Endothelial cell of umbilical vein (primary cell): ENCODE measurements at regions not wholly inside any gene's neighbourhood (a gene's known extent, or its start where the extent isn't known, plus 50 kb on each side); places are given as distances from the start of the nearest gene placed in this dataset.

Source experiments
- BruUV-seq: library from RNA; stranded (reverse); fragments of 400-500 nt; replicated peaks from 2 replicates; lab custom pipeline; 2021; lab: Mats Ljungman, UMichigan
- CTCF ChIA-PET: fragments of 300-600, 350-600 bp; sonication (Branson Sonifier 250); formaldehyde crosslinking; loops from one replicate; lab custom pipeline; 2021; ENCODE audit warnings: antibody characterized with exemption, inconsistent platforms; lab: Charles Lee
- POLR2A ChIA-PET: fragments of 300-600, 350-600 bp; sonication (Branson Sonifier 250); formaldehyde crosslinking; loops from one replicate; lab custom pipeline; 2021; ENCODE audit warnings: antibody characterized with exemption, inconsistent platforms; lab: Charles Lee
- DNase-seq: peaks from one replicate; pipeline ENCODE4 v3.0.0-alpha.2; 2011; ENCODE audit warnings: low read depth, low spot score
- FAIRE-seq: peaks from 2 replicates; lab custom pipeline; 2011; peaks lifted over from hg19 to GRCh38; lab: Jason Lieb, UNC
- H2AFZ ChIP-seq: 2 replicates; pipeline ENCODE4 v1.6.0; 2012; ENCODE audit warnings: low read depth, low read length, control low read depth, inconsistent platforms
- H3K27ac ChIP-seq: 2 replicates; pipeline ENCODE4 v1.5.1; 2011; ENCODE audit warnings: low read depth, mild to moderate bottlenecking, control low read depth, low read length, moderate library complexity; ENCODE audit not compliant: insufficient read depth
- H3K27me3 ChIP-seq, 2 experiments: 2 replicates each; pipeline versions ENCODE4 v1.6.0 to v1.6.1; 2011; ENCODE audit warnings: low read length in 2 of 2, mixed read lengths in 1 of 2; ENCODE audit not compliant: control insufficient read depth in 2 of 2, insufficient read depth in 2 of 2
- H3K36me3 ChIP-seq, 2 experiments: 2 replicates in 1 of 2; 3 replicates in 1 of 2; pipeline ENCODE4 v1.5.1; 2011; ENCODE audit warnings: low read length in 2 of 2, mild to moderate bottlenecking in 1 of 2, moderate library complexity in 1 of 2; ENCODE audit not compliant: control insufficient read depth in 2 of 2, insufficient read depth in 2 of 2; ENCODE audit errors: extremely low read depth in 1 of 2
- H3K4me1 ChIP-seq: 3 replicates; pipeline ENCODE4 v1.5.1; 2011; ENCODE audit warnings: mild to moderate bottlenecking, low read length; ENCODE audit not compliant: control insufficient read depth, insufficient read depth; ENCODE audit errors: extremely low read depth
- H3K4me2 ChIP-seq: 2 replicates; pipeline ENCODE4 v1.6.1; 2011; ENCODE audit warnings: low read length, control low read depth, mixed read lengths; ENCODE audit not compliant: insufficient read depth
- H3K4me3 ChIP-seq, 3 experiments: fragments of 200-600 bp in 1 of 3; sonication (generic), shearing (Covaris generic) in 1 of 3; replicated peaks in 1 of 3; 2 replicates each; pipeline ENCODE4 v1.5.1; 2011 to 2016; ENCODE audit warnings: control low read depth in 3 of 3, low read length in 3 of 3, mild to moderate bottlenecking in 2 of 3, inconsistent platforms in 1 of 3, low read depth in 1 of 3, moderate library complexity in 1 of 3; ENCODE audit not compliant: insufficient read depth in 1 of 3
- H3K79me2 ChIP-seq: 2 replicates; pipeline ENCODE4 v1.6.0; 2012; ENCODE audit warnings: low read length, inconsistent platforms; ENCODE audit not compliant: control insufficient read depth, insufficient read depth
- H3K9ac ChIP-seq: replicated peaks from 2 replicates; pipeline ENCODE3; 2011; ENCODE audit warnings: low read length, control low read depth; ENCODE audit not compliant: insufficient read depth; ENCODE audit errors: extremely low read depth
- H3K9me1 ChIP-seq: replicated peaks from 3 replicates; pipeline ENCODE4 v1.6.0; 2011; ENCODE audit warnings: mild to moderate bottlenecking, low read length; ENCODE audit not compliant: control insufficient read depth, insufficient read depth; ENCODE audit errors: extremely low read depth
- H3K9me3 ChIP-seq: replicated peaks from 2 replicates; pipeline ENCODE4 v1.5.1; 2012; ENCODE audit warnings: low read length, inconsistent platforms; ENCODE audit not compliant: control insufficient read depth, insufficient read depth
- H4K20me1 ChIP-seq: replicated peaks from 2 replicates; pipeline ENCODE3; 2011; ENCODE audit warnings: mild to moderate bottlenecking, low read length; ENCODE audit not compliant: control insufficient read depth, insufficient read depth; ENCODE audit errors: extremely low read depth
- EZH2 ChIP-seq: IDR thresholded peaks from 2 replicates; pipeline ENCODE4 v1.6.1; 2012; ENCODE audit warnings: borderline replicate concordance, low read depth, mild to moderate bottlenecking, moderate library complexity, low read length, inconsistent platforms; ENCODE audit not compliant: severe bottlenecking
- FOS ChIP-seq: IDR thresholded peaks from 2 replicates; pipeline ENCODE4 v1.6.1; 2011; ENCODE audit warnings: mild to moderate bottlenecking, low read length, moderate library complexity, borderline replicate concordance; ENCODE audit not compliant: insufficient read depth
- GATA2 ChIP-seq: IDR thresholded peaks from 2 replicates; pipeline ENCODE4 v1.7.0; 2011; ENCODE audit warnings: low read depth, mild to moderate bottlenecking, moderate library complexity, mixed read lengths, low read length; ENCODE audit not compliant: insufficient read length, insufficient read depth
- JUN ChIP-seq: IDR thresholded peaks from 2 replicates; pipeline ENCODE4 v1.6.1; 2011; ENCODE audit warnings: borderline replicate concordance, low read depth; ENCODE audit not compliant: insufficient read length, insufficient read depth
- MAX ChIP-seq: IDR thresholded peaks from 2 replicates; pipeline ENCODE4 v1.6.1; 2011; ENCODE audit not compliant: insufficient read depth, insufficient read length
- MYC ChIP-seq: IDR thresholded peaks from one replicate; pipeline ENCODE4 v1.6.1; 2011; ENCODE audit warnings: mild to moderate bottlenecking, low read depth, low read length
- POLR2A ChIP-seq: IDR thresholded peaks from 2 replicates; pipeline ENCODE4 v1.6.1; 2012; ENCODE audit warnings: low read depth, mild to moderate bottlenecking, control low read depth, low read length
- POLR2AphosphoS5 ChIP-seq: IDR thresholded peaks from 2 replicates; pipeline ENCODE4 v1.6.1; 2012; ENCODE audit warnings: low read depth, mild to moderate bottlenecking, control low read depth, low read length, moderate library complexity; ENCODE audit not compliant: insufficient read depth
- dilution Hi-C: fragments of 300-500 bp; cut with MboI; formaldehyde crosslinking; loops from one replicate; pipeline ENCODE4 v1.15.0; 2019; ENCODE audit warnings: low sequenced_read_pairs; ENCODE audit not compliant: extremely low pct_ligation_motif_present
- intact Hi-C: fragments of 100-400 bp; cut with micrococcal nuclease; formaldehyde crosslinking; loops from one replicate; pipeline ENCODE4 v1.10.0; 2022
- TF ChIP-seq, protein P1 (sequence below), 2 donors: IDR thresholded peaks; 1 replicate in 1 of 2; 2 replicates in 1 of 2; pipeline ENCODE4 v1.5.1; 2011; ENCODE audit warnings: low read length in 2 of 2, mild to moderate bottlenecking in 2 of 2, moderate library complexity in 2 of 2, control low read depth in 1 of 2, inconsistent platforms in 1 of 2, low read depth in 1 of 2; ENCODE audit not compliant: insufficient read depth in 1 of 2; ENCODE audit errors: extremely low read depth in 1 of 2

DNA sequence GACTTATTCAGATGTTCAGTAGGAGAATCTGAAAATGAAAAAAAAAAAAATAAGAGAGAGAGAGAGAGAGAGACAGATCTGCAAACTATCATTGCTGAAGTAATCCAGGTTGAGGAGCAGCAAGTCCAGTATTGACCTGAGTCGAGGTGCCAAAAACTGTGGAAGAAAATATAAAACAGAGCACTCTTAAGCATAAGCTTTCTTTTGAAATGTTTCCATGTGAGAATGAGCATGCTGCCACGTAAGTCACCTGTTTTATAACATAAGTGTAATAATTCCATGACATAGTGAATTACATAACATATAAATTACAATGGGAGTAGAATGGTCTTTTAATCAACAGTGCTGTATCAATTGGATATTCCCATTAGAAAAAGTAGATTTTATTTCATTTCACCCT is 218.2 kb downstream of the BCHE start:
- Histone ChIP-seq H2AFZ (no peak overlapping the region), H3K4me3 (no peak overlapping the region), H3K4me1 (no peaks in the 10 kb centered on the region), H3K9me1 (no peaks in the 10 kb centered on the region), H3K27ac (no peak overlapping the region), H4K20me1 (no peaks in the 10 kb centered on the region), H3K9me3 (no peaks in the 10 kb centered on the region), H3K9ac (no peak overlapping the region), H3K79me2 (no peaks in the 10 kb centered on the region), H3K4me2 (no peak overlapping the region), H3K27me3 (no peaks in the 10 kb centered on the region), H3K36me3 (no peaks in the 10 kb centered on the region)
- FAIRE-seq, result no peak
- DNase-seq, result no peak
- TF ChIP-seq MAX (no peak), JUN (no peak), POLR2A (no peak), MYC (no peak), GATA2 (no peak), FOS (no peak), POLR2AphosphoS5 (no peak), EZH2 (no peak)
- CTCF ChIA-PET, result no interaction called here
- intact Hi-C loops (no loop called here), dilution Hi-C loops (no loop called here)
- BruUV-seq, result no TSS peak
- POLR2A ChIA-PET, result no interaction called here

DNA sequence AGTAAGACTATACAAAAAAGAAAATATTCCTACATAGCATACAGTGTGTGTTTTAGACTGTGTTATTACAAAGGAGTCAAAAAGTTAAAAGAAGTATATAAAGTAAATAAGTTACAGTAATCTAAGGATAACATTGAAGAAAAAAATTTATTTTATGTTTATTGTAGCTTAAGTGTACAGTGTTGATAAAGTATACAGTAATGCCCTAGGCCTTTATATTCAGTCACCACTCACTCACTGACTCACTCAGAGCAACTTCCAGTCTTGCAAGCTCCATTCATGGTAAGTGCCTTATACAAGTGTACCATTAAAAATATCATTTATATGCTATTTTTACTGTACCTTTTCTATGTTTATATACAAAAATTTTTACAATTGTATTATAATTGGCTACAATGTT is 220.1 kb downstream of the BCHE start:
- Histone ChIP-seq H3K4me1 (no peaks in the 10 kb centered on the region), H3K27ac (no peak overlapping the region), H2AFZ (no peak overlapping the region), H3K9me3 (no peaks in the 10 kb centered on the region), H3K9me1 (no peaks in the 10 kb centered on the region), H4K20me1 (no peaks in the 10 kb centered on the region), H3K4me3 (no peak overlapping the region), H3K36me3 (no peaks in the 10 kb centered on the region), H3K79me2 (no peaks in the 10 kb centered on the region), H3K27me3 (no peaks in the 10 kb centered on the region), H3K4me2 (no peak overlapping the region), H3K9ac (no peak overlapping the region)
- intact Hi-C loops, result no loop called here
- DNase-seq (no peak), FAIRE-seq (no peak)
- no TSS peak for BruUV-seq
- ChIA-PET POLR2A (no interaction called here), CTCF (no interaction called here)
- no peak for TF ChIP-seq FOS
- TF ChIP-seq, protein P1, sequence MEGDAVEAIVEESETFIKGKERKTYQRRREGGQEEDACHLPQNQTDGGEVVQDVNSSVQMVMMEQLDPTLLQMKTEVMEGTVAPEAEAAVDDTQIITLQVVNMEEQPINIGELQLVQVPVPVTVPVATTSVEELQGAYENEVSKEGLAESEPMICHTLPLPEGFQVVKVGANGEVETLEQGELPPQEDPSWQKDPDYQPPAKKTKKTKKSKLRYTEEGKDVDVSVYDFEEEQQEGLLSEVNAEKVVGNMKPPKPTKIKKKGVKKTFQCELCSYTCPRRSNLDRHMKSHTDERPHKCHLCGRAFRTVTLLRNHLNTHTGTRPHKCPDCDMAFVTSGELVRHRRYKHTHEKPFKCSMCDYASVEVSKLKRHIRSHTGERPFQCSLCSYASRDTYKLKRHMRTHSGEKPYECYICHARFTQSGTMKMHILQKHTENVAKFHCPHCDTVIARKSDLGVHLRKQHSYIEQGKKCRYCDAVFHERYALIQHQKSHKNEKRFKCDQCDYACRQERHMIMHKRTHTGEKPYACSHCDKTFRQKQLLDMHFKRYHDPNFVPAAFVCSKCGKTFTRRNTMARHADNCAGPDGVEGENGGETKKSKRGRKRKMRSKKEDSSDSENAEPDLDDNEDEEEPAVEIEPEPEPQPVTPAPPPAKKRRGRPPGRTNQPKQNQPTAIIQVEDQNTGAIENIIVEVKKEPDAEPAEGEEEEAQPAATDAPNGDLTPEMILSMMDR (IDR thresholded peaks at IDR 0.05; ENCODE audit: extremely low read depth in 1 of 2, insufficient read depth in 1 of 2, low read depth in 1 of 2, low read length in 2 of 2), result no peak
- no peak for TF ChIP-seq MYC
- no peak for TF ChIP-seq JUN
- no peak for TF ChIP-seq POLR2AphosphoS5
- TF ChIP-seq POLR2A, result no peak
- TF ChIP-seq MAX, result no peak
- TF ChIP-seq EZH2, result no peak
- no peak for TF ChIP-seq GATA2
- dilution Hi-C loops, result no loop called here
